ENCODE measurements at regions not wholly inside any gene's neighbourhood (a gene's known extent, or its start where the extent isn't known, plus 50 kb on each side); places are given as distances from the start of the nearest gene placed in this dataset.

DNA sequence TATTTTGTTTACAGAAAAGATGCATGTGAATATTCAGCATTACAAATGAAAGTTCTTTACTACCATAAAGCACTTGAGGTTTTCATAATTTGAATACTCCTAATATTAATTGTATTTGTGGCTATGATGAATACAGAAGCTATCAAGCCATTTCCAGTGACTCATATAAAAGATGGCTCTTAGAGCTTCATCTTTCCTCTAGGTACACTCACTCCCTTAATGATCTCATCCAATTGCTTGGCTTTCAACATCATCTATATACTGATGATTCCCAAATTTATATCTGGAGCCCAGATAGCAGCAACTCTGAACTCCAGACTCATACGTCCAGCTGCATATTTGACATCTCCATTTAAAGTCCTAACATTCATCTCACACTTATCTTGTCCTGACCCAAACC lies 183.4 kb upstream of the FAM241A start:
- TF ChIP-seq CTCF (IDR thresholded peaks at IDR 0.05; ENCODE audit: low read depth, low read length, missing control alignments), result no peak
- DNase-seq (ENCODE audit: extremely low read depth, low read depth), result no peak
- H3K4me3 ChIP-seq (replicated peaks; ENCODE audit: low read depth, low read length), result no peak overlapping the region

- TF ChIP-seq CTCF (IDR thresholded peaks at IDR 0.05; ENCODE audit: low read depth, low read length, missing control alignments), result no peak
- no peak for DNase-seq (ENCODE audit: extremely low read depth, low read depth)
- H3K4me3 ChIP-seq (replicated peaks; ENCODE audit: low read depth, low read length), result no peak overlapping the region
Observed at GRCh38 chr4:111963158-111963700, 182.0 kb upstream of the FAM241A start.

GRCh38 chr4:111977419-111977965 lies 167.8 kb upstream of the FAM241A start:
- no peak overlapping the region for H3K4me3 ChIP-seq (replicated peaks; ENCODE audit: low read depth, low read length)
- DNase-seq (ENCODE audit: extremely low read depth, low read depth), result no peak
- no peak for TF ChIP-seq CTCF (IDR thresholded peaks at IDR 0.05; ENCODE audit: low read depth, low read length, missing control alignments)

DNA sequence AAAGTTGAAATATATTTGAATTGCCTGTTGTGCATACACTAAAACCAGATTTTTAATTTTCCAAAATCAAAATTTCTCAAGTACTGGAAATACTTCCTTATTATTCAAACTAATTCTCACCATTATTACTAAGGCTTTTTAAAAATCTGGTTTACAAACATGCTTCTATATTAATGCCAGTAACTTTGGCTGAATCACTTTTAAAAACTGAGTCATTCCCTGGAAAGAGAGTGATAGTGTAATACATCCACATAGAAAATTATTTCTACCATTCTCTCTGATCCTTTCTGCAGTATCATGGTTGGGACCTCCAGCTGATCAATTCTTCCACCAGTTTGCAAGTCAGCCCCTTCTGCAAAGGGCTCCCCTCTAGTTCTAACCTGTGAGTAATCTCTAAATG lies 165.3 kb upstream of the FAM241A start:
- DNase-seq (ENCODE audit: extremely low read depth, low read depth), result no peak
- TF ChIP-seq CTCF (IDR thresholded peaks at IDR 0.05; ENCODE audit: low read depth, low read length, missing control alignments), result no peak
- H3K4me3 ChIP-seq (replicated peaks; ENCODE audit: low read depth, low read length), result no peak overlapping the region

DNA sequence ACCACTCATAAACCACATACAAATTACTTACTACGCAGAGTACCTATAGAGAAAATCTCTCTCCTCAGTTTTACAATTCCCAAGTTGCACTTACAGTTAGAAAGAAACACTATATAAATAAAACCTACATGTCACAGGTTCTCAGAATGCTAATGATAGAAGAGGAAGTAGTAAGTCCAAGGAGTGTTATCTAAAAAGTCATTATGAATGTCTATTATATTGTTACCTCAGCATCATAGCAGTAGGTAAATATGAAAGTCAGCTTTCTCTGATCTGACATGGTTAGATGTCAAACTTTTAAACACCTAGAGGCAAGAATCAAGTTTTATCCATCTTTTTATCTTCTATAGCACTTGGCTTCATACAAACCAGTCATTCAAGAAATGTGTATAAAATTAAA lies 163.2 kb upstream of the FAM241A start:
- no peak overlapping the region for H3K4me3 ChIP-seq (replicated peaks; ENCODE audit: low read depth, low read length)
- TF ChIP-seq CTCF (IDR thresholded peaks at IDR 0.05; ENCODE audit: low read depth, low read length, missing control alignments), result no peak
- DNase-seq (ENCODE audit: extremely low read depth, low read depth), result no peak

GRCh38 chr4:111984169-111984819 lies 161.0 kb upstream of the FAM241A start:
- no peak overlapping the region for H3K4me3 ChIP-seq (replicated peaks; ENCODE audit: low read depth, low read length)
- DNase-seq (ENCODE audit: extremely low read depth, low read depth), result no peak
- no peak for TF ChIP-seq CTCF (IDR thresholded peaks at IDR 0.05; ENCODE audit: low read depth, low read length, missing control alignments)

Data from HFF-Myc (cell line).